NAMALWA (cell line): ENCODE measurements at regions not wholly inside any gene's neighbourhood (a gene's known extent, or its start where the extent isn't known, plus 50 kb on each side); places are given as distances from the start of the nearest gene placed in this dataset.

Experiments
- DNase-seq: peaks from one replicate; pipeline ENCODE4 v3.0.0-alpha.2; 2015; ENCODE audit warnings: low spot score

DNA sequence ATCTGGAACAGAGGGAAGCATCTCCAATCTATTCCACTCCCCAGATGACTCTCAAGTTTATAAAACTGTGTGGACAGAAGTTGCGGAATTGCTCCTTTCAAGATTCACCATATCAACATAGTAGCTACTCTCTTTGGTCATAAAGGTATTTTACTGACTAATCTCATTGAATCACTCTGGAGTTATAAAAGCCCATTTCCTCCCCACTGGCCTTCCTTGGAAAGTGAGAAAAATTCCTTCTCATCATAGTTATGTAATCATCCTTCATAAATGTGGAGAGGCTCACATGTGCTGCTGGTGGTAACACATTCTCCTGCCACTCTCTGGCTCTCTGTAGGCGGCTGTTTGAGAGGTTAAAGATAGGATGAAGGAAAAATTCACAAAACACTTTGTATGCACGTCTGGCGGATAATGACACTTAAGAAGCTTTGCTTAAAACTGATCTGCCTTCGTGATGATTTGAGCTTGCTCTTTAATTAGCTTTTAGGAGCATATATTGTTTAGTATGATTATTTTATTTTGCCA is 1034.0 kb upstream of the EEF2KMT start:
- no peak for DNase-seq

DNA sequence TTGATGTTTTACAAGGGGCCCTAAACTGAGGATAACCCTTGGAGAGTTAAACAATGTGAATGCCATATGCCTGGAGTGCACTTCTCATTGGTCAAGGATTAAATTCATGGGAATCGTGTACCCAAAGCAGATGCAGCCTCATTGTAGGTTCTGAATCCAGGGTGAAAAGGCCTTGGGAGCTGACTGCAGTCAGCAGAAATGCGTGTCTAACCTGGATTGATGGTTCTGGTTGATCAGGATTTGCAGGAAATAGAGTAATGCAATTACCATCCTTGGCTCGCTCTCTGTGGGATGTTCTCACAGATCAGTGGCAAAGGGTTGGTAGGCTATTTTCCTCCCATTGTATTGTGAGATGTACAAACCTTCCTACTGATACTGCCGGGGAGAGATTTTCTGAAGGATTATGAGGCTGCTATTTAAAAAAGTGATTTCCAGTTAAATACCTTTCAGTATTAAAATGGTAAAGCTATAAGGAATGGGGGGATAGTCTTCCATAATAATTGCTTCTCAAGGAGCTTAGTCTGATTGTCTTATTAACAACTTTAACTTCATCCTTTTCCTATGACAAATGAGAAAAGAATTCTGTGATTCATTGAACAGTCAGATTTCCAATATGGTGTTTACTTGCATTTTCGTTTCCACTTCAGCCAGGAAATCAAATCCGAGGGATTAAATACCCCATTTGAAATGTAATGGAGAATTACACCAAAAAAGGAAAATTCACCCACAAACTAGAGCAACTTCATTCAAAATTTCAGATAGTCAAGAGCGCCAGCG is 1028.1 kb upstream of the EEF2KMT start:
- no peak for DNase-seq

DNA sequence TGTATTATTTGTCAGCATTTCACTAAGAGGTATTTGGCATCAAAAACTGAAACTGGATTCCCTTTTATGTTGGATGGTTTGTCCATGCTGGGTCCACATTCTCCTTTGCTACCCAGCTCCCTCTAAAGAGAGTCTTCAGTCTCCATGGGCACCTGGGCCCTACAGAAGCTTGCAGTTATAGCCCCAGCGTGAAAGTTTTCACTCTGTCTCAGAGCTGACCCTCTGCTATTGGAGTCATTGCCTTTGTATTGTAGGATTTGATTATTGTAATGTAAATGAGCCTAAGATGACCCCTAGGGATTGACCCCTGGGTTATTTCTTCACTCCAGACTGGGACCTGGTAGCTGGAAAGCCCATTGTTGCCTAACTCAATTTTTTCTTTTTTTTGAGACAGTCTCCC is 1026.5 kb upstream of the EEF2KMT start:
- no peak for DNase-seq

DNA sequence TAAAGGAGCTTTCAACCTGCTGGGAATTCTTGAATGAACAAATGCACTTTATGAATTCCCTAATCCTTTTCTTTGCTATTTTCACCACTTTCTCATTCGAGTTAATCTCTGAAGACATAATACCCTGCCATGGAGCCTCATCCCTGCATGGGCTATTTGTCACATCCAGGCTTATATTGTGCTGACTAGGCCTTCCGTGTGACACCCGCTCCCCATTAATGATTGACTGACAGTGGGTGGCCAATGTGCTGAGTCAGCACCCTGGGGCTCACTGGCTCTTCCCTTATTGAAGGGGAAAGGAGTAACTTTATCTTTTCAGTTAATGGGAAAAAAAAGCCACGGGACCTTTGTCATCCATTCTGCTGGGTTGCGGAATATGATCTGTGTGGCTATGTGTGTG is 1024.8 kb upstream of the EEF2KMT start:
- no peak for DNase-seq

DNA sequence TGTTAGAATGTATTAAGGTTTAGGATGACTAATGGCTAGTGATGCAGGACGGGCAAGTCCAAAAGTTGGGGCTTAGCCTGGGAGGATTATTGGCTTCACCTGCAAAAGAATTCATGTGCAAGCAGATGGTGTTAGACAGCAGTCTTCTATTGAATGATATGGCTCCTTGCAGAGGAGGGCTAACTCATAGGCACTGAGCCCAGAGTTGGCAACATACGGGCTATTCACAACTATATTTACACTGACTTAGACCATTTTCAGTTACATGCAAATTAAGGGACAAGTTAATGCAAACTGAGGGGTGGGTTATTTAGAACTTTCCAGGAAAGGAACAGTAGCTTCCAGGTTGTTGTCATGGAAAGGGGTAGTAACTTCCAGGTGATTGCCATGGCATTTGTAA is 1017.1 kb upstream of the EEF2KMT start:
- DNase-seq = no peak

DNA sequence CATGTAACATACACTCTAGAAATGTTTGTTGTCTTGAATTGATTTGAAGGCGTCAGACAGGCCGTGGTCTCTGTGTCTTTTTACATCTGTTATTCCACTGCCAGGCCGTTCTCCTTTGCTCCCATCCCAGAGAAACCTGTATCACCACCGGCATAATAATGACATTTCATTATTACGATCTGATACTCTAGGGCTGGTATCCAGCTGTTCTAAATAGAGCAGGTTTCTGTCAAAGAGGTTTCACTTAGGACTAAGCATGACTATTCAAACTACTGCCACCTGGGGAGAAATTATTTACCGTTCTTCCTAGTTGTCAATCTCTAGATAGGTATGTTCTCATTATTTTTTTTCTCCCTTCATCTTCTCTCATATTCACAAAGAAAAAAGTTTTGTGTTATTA is 1016.2 kb upstream of the EEF2KMT start:
- no peak for DNase-seq

DNA sequence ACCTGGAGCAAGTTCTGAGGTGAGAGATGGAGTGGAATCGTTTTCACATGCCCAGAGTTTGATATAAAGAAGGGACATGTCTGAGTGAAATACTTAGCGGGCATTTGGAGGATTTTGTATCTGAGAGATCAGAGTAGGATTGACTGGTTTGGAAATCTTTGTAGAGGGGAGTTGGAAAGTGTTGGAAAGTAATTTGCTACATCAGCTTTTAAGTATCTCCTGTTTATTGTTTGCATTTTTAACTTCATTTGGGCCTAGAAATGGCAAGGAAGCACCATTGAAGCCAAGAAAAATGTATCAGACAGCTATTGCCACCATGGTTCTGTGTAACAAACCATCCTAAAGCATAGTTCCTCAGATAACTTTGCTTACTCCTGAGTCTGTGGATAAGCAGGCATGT is 1015.1 kb upstream of the EEF2KMT start:
- no peak for DNase-seq

DNA sequence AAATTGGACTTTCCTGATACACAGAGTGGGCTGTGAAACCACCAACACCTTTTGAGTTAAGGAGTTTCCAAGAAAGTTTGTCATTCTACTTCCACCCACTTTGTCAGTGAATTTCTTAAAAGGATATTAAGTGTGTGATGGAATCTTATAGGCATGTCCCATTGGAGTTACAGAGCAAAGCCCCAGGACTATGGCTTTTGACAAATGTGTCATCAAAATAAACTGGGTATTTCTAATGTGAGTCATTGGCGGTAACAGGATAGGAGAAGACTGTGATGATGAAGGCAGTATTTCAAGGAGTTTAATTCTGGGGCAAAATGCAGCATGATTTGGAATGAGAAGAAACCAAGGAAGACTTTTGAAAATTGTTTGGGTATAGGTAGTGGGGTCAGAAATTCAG is 1013.8 kb upstream of the EEF2KMT start:
- DNase-seq = no peak

DNA sequence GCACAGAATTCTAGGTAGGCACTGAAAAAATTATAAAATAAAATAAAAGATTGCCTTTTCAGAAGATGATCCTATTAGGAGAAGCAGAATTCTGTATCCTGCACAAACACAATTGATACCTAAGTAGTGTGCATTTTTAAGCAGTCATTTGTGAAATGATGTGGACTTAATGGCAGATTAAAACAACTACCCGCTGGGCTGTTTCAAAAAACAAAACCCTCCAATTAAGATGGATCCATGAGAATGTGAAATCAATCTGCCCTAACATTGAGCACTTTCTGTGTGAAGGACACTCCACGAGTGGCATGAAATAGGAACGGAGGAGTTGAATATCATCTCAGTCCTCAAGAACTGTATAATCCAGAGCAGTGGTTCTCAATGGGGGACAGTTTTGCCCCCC is 1012.8 kb upstream of the EEF2KMT start:
- DNase-seq = no peak

DNA sequence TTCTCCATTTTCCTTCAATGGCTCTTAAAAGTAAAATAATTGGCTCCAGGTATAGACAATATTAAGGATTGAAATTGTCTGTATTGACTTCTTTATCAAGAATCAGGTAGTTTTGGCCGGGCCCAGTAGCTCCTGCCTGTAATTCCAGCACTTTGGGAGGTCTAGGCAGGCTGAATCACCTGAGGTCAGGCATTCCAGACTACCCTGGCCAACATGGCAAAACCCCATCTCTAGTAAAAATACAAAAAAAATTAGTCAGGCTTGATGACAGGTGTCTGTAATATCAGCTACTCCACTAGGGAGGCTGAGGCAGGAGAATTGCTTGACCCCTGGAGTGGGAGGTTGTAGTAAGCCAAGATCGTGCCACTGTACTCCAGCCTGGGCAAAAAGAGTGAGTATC is 1008.5 kb upstream of the EEF2KMT start:
- no peak for DNase-seq

DNA sequence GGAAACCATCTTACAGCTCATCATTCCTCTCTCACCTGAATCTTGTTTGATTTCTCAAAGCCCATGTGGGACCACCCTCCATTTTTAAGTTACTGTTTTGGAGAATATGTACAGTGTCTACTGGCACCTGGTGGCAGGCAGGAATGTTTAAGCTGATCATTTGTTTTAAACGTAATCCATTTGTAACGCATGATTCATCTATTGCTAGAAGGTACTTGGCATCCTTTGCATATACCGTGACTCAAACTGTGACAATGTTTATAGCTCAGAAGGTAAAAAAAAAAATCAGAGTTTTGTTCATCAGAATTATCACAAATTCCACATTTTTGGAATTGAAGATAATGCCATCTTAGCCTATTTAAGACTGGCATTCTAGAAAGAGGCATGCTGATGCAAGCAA is 1007.5 kb upstream of the EEF2KMT start:
- no peak for DNase-seq

DNA sequence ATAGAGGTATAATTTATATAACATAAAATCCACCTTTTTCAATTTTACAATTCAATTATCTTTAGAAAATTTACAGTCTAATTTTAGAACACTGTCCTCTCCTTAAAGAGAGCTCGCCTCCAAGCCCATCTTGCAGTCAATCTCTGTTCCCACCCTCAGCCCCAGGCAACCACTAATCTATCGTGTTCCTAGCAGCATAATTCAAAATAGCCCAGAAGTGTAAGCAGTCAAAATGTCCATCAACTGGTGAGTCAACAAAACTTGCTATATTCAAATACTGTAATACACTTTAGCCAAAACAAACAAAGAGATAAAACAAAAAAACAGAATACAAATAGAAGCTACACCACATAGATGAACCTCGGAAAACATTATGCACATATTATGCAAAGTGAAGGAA is 1006.8 kb upstream of the EEF2KMT start:
- DNase-seq = no peak

DNA sequence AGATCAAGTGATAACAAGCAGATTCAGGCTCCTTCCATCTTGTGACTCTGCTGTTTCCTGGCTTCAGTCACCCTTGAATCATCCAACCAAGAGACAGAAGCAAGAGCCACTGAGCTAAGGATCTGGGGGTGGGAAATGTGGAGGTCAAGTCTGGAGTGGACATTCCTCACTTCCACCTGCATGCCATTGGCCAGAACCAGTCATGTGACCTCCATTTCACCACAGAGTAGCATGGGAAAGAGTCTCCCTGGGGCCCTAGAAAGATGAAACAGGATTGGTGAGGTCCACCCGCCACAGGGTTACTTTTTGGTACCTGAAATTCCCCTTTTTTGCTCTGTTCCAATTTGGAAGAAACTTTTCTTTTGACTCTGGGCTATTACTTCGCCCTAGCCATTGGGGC is 1006.0 kb upstream of the EEF2KMT start:
- DNase-seq = no peak

DNA sequence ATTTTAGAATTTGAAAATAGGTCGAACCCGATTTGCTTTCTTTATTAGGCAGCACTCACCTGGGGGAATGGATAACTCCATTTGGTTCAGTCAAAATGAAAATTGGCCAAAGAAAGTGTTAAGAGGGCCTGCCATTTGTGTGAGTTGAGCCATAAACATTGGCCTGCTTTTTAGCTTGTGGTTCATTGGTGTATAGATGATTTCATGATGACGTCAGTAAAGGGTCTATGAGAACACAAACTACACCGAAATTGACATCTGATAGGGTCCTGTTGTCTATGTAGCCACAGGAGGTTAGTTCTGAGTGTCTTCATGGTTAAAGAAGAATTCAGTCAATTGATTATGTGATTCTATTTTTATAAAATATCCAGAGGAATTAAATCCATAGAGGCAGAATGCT is 1001.5 kb upstream of the EEF2KMT start:
- DNase-seq = no peak

DNA sequence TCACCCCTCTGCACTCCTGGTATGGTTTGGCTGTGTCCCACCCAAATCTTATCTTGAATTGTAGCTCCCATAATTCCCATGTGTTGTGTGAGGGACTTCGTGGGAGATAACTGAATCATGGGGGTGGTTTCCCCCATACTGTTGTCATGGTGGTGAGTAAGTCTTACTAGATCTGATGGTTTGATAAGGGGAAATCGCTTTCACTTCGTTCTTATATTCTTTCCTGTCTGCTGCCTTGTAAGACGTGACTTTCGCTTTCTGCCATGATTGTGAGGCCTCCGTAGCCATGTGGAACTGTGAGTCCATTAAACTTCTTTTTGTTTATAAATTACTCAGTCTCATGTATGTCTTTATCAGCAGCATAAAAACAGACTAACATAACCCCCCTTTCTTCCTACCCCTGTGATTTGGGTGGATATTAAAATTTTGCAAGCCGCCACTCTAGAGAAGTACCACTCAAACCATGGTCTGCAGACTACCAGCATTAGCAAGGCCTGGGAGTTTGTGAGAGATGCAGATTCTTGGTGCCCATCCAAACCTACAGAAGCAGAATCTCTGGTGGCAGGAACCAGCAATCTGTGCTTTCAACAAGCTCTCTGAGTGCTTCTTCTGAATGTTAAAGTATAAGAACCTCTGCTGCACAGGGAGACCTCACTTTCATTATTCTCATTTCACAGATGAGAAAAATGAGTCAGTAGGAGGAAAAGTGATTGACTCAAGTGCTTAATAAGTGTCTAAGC is 999.5 kb upstream of the EEF2KMT start:
- DNase-seq = no peak

DNA sequence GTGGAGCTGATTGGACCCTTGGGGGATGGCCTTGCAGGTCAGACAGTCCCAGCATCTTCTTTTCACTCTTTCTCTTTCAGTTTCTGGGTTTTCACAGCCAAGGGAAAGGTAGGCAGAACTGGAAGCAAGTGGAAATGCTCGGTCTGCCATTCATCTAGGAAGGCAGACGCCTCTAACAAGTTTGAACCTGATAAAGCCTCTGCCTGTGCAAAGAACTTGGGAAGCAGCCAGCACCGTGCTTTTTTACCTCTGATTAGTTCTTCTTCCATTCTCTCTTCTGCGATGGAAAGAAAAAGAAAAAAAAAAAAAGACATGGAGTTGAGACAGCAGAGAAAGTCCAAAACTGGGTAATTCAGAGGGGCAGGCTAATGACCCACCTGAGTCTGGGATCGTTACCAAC is 997.8 kb upstream of the EEF2KMT start:
- DNase-seq = no peak

DNA sequence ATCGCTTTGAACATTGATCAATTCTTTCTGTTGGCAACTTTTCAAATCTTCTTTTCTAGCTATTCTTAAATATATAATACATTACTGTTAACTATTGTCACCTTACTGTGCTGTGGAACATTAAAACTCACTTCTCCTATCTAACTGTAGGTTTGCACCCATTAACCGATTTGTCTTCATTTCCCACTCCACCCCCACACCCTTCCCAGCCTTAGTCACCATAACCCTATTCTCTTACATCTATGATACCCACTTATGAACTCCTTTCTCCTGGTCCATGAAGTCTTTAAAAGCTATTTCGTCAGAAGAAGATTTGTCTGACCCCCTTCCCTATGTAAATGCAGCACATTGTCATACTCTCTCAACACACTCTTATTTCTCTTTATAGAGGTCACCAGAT is 993.4 kb upstream of the EEF2KMT start:
- no peak for DNase-seq

DNA sequence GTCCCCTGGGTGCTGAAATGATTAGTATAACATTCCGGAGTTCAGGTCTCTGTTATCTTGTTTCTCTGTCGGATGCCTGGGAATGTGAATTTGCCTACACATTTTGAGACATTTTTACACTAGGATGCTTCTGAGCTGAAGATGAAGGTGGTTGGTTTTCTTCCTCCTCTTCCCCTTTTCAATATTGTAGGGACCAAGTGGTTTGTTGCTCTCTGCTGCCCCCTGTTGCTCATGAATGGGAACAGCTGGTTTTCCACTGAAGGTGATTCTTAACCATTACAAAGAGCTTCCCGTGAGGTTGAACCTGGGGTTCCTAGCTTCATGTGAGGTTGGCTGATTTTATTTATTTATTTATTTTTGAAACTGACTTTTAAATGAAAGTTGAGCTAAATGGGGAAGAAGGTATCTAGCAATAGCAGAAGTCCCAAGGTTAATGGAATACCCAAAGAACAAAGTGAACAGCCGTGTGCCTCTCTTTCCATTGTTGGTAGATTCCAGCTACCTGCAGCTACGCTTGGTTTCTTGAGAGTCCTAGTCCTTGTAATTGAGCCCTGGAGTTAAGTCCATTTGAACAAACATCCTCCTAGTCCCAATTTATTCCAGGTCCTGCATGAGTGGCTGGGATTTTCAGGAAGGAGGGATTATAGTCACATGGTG is 983.9 kb upstream of the EEF2KMT start:
- peak; percentile 60 for DNase-seq

DNA sequence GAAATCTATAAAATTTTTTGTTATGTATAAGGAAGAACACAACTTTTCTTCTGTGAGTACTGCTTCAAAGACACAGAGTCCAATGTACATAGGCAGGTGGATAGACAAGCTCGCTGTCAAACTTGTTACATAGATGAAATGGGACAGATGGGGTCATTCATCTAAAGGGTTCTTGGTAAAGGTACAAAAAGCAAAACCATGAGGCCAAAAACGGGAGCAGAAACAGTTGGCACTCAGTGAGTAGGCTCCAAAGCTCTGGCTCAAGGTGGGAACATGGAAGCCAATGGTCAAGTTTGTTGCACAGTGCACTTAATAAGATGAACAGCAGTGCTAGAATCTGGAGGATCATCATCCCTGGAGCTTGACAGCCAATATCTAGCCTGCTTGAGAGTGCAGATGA is 979.0 kb upstream of the EEF2KMT start:
- no peak for DNase-seq

DNA sequence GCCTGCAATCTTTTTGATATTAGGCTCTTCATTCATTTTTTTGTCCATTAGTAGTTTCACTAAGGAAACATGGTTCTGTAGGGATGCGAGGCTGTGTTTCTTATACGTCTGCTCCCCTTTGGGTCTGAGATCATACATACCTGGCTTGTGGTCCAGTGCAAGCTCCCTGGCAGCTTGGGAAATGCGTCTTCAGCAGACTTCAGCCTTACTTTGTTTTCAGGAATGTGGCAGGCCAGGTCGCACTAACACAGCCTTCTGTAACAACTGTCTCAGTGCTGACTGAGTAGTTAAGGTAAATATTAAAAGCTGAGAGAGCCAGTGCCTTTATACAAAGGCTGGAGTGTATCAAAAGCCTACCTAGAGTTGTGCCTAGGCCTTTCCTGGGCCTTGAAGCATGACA is 970.5 kb upstream of the EEF2KMT start:
- no peak for DNase-seq

DNA sequence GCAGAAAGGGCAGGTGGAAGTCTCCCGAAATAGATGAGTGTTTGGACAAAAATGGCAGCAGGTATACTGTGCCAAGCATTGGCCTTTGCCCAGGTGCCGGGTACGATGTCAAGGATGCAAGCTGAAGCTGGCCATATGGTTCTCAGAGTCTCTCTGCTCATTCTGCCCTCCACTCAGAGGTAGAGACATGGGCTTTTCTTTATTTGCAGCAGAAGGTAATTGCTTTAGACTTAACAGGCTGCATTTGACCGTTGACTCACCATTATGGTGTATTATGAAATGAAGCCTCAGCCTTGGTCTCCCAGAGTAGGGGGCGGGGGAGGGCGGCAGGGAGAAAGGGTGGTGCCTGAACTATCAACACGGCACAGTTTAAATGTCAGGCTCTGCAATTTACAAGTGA is 969.1 kb upstream of the EEF2KMT start:
- no peak for DNase-seq

DNA sequence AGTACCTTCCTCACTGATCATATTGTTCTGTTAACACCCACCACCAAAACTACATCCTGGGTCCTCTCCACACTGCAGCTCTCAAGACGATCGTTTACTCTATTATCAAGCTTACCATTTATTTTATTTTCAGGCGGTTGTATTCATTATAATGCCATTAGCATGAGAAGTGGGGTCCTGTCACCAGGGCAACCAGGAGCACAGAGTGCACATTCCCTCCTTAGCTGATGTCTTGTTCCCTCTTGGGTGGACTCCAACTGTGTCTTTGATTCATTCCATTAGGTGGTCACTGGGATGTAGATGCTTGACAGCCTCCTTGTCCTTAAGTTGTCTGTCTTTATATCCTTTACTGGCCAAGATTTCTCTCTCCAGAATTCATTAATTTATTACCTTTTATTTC is 965.9 kb upstream of the EEF2KMT start:
- no peak for DNase-seq

DNA sequence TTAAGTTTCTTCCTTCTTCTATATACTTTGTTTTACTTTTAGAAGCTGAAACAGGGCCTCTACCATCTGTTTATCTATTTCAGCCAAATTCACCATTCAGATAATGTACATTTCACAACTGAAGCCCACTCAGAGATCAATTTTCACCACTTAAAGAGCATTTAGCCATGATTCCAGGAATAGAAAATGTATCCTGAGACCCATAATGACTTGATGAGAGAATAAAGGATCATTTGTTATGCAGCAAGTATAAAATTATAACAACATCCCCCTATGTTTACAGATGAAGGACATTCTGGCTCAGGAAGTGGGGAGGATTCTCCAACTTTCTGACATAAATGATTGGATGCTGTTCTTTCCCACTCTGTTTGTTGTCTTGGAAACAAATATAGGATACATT is 962.1 kb upstream of the EEF2KMT start:
- DNase-seq = no peak
